ENCODE measurements at regions not wholly inside any gene's neighbourhood (a gene's known extent, or its start where the extent isn't known, plus 50 kb on each side); places are given as distances from the start of the nearest gene placed in this dataset.

GRCh38 chrX:1108501-1109445, 103.7 kb downstream of the CRLF2 start:
- TF ChIP-seq CTCF (IDR thresholded peaks at IDR 0.05) (no peak), POLR2A (IDR thresholded peaks at IDR 0.05) (no peak)

All from breast epithelium (tissue), 3 donors.